HG02759 (cell line): ENCODE measurements at regions not wholly inside any gene's neighbourhood (a gene's known extent, or its start where the extent isn't known, plus 50 kb on each side); places are given as distances from the start of the nearest gene placed in this dataset.

Experiments
- ATAC-seq: cut with Tn5 transposase; IDR thresholded peaks from one replicate; pipeline ENCODE4 v1.9.1; 2021; ENCODE audit warnings: mild to moderate bottlenecking, moderate library complexity; ENCODE audit not compliant: unreplicated experiment

DNA sequence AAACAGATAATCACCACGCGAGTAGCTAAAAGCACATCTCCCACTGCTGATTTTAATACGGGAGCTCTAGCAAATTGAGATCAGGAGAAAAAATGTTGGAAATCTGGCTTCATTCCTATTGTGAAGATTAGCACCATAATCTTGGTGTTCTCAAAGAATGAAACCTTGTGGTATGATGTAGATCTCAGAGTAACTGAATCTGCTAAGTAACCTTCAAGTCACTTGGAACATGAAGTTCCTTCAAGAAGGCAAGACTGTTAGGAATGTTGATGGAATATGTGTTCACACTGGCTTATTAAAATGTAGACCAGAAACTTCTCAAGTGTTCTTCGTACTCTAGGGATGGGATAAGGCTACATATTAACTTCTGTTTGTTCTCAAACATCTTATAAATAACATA, 117.4 kb upstream of the CHRM3 start:
- no peak for ATAC-seq

DNA sequence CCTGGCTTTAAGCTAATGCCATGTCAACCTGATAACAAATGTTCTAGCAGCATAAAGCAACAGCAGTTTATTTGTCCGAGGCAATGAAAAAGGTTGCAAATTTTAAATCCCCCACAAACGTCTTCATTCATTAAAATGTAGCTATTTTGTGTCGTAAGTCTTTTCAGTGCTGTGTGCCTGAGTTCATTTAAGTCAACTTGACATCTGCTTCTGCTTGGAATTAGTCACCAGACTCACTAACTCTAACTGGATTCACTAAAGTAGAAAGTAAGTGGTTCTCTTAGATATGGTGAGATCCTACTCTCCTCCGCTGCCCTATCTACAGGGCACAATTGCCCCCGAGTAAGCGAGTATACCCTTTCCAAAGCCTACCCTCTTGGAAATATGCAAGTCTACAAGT, 118.4 kb upstream of the CHRM3 start:
- ATAC-seq, result no peak

DNA sequence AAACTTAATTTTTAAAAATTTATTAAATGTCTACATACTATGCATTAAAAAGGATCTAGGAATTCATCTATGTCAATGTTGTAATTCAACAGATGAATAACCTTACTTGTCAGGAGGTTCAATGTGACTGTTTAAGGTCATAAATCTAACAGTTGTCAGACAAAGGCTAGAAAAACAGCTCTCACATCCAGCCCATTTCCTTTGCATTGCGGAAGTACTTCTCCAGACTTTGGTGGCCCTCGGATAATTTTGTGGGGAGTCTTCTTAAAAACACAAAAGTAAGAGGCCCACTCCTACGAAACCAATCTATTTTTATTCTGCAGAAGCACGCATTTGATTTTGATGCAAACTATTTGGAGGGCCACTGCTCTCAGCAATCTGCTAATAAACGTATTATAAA, 122.6 kb upstream of the CHRM3 start:
- no peak for ATAC-seq

DNA sequence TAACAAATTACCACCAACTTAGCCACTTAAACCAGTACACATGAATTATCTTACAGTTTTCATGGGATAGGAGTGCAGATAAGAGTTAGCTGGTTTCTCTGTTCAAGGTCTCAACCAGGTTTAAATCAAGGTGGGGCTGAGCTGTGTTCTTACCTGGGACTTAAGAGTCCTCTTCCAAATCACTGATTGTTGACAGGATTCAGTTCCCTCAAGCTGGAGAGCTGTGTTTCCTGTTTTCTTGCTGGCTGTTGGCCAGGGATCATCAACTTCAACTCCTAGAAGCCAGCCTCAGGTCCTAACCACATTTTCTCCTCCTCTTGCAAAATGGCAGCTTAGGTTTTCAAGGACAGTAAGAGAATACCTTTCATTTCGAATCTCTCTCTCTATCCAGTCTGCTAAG, 123.8 kb upstream of the CHRM3 start:
- ATAC-seq, result no peak

DNA sequence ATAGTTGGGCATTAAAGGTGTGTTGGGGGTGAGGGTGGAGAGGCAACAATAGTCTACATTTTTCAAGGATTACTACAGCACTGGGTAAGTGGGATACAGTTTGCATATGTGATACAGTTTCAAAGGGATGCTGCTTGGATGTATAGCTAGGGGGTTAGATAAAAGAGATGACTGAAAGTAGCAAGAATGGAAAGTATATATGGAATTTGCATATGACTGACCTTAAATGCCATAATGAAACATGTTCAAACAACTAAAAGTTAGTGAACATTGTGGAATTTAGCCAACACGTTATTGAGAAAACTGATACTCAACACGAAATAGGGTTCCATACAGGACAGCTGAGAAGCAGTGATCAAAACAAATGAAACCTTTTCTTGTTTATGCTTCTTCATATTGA, 124.8 kb upstream of the CHRM3 start:
- ATAC-seq, result no peak

DNA sequence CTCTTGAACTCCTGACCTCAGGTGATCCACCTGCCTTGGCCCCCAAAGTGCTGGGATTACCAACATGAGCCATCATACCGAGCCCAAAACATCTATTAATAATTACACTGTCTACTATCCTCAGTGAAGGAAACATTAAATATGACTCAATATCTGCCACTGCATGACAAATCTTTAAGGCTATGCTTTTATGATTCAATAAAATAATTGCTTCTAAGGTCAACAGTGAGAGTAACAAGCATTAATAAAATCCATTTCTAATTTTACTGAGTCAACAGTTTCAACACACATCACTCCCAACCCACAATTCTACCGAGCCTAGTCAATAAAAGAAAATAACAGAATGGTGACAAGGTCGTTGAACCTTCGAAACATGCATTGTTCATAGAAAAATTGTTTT, 125.5 kb upstream of the CHRM3 start:
- ATAC-seq, result no peak

DNA sequence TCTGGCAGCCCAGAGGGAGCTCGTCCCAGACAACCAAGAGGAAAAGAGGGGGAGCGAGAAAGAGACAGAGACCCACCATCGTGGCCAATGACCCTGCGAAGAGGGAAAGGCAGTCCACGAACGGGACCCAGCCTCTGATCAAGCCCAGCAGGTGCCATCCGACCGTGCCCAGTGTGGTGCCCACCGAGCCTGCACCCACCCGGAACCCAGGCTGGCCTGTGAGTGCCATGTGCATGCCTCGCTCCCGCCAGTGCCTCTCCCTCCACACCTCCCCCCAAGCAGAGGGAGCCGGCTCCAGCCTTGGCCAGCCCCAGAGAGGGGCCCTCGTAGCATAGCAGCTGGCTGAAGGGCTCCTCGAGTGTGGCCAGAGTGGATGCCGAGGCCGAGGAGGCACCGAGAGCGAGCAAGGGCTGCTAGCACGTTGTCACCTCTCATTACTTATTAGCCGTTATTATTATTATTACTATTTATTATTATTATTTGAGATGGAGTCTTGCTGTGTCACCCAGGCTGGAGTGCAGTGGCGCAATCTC, 130.7 kb upstream of the CHRM3 start:
- no peak for ATAC-seq

DNA sequence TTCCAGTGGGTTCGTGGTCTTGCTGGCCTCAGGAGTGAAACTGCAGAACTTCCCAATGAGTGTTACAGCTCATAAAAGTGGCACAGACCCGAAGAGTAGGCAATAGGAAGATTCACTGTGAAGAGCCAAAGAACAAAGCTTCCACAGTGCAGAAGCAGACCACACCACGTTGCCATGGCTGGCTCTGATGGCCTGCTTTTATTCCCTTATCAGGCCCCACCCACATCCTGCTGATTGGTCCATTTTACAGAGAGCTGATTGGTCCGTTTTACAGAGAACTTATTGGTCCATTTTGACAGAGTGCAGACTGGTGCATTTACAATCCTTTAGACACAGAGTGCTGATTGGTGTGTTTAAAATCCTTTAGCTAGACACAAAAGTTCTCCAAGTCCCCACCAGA, 131.4 kb upstream of the CHRM3 start:
- ATAC-seq, result no peak

DNA sequence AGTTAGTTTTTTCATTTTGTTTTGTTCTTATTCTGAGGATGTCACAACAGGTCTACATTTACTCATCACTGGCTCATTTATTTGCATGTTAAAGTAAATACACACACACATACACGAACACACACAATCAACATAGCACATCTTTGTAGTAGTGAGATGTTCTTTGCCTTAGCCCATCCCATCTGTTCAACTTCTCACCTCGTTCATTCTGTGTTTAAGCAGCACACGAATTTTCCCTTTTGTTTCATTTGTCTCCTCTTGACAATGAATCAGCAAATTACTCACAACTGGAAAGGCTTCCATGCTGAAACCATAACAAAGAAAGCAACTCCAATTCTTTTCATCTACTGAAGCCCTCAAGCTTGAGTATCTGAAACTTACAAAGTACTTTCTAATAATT, 133.3 kb upstream of the CHRM3 start:
- no peak for ATAC-seq

DNA sequence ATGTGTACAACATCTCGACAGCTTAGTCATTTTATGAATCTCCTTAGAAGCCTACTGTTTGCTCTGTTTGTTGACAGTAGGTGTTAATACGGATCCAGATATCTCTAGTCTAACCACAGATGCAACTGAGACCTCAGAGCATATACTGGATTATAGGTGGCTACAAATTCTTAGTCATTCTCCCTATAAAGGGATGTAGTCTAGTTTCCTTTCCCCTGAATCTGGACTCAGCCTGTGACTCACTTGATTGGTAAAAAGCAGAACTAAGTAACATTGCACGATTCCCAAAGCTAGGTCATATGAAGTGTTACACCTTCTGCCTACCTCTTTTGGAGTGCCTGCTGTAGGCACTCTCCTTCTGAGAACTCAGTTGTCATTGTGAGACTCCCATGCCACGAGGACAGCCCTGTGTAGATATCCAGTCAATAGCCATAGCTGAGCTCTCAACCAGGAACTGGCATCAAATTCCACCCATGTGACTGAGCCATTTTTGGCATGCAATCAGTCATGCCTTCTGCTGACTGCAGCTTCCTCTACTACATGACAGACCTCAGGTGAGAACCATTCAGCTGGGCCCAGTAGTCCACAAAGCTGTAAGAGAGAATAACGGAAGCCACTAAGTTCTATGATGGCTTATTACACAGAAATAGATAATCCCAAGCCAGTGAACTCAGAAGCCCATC, 135.9 kb upstream of the CHRM3 start:
- no peak for ATAC-seq

DNA sequence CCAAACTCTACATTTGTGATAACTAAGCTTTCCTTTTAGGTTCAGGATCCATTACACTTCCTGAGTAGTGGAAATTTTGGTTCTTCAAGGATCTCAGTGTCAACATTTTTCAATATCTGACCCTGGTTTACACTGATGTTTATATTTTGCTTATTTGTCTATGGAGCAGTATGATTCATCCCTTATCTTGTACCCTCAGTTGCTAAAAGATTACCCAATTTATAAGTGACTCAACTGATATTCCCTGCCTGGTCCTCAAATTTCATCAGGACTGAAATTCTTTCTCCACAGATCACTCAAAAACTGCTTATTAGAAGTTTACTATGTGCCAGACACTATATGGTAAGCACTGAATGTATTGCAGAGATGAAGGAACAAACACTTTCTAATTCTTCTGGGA, 139.1 kb upstream of the CHRM3 start:
- ATAC-seq, result no peak

DNA sequence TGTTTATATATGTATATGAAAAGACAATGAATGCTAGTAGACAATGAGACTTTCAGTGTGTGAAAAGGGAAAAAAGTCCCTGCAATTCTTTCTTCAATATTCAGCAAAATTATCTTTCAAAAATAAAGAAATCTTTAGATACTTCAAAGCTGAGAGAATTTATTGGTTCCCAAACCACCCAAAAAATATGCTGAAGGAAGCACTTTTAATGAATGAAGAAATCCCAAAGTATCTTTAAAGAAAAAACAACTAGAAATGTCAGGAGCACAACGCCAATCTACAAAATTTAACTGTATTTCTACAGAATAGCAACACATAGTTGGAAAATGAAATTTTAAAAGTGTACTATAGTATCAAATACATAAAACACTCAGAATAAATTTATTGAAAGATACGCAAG, 142.3 kb upstream of the CHRM3 start:
- no peak for ATAC-seq

DNA sequence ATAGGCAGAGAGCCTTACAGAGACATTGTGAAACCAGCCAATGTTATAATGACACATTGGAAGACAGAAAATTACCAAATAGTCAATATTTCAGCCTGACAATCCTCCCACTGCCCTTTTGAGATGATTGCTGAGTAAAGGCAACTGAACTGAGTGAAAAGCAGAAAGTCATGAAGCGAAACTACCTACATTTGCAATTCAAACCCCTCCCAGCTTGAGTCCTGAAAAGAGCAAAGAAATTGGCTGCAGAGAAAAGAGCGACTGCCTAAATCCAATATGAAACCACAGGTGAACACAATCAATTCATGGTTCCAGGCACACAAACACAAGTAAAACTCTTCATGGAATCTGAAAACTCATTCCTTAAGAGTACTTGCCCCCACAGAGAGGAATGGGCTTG, 143.4 kb upstream of the CHRM3 start:
- no peak for ATAC-seq

DNA sequence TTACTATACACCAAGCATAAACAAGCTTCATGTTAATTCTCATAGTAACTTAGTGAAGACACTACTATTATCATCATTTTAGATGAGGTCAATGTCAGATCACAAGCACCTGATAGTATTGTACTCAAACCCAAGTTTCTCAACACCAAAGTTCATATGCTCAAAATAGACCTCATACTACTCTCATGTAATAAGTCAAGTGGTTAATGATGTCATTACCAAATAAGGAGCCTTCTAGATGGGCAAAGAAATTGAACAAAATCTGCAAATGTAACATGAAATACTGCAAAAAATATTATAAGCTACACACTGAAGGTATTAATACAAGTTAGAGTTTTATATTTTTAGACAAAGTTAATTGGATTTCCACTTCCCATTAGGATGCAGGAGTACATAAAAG, 144.0 kb upstream of the CHRM3 start:
- ATAC-seq, result no peak

DNA sequence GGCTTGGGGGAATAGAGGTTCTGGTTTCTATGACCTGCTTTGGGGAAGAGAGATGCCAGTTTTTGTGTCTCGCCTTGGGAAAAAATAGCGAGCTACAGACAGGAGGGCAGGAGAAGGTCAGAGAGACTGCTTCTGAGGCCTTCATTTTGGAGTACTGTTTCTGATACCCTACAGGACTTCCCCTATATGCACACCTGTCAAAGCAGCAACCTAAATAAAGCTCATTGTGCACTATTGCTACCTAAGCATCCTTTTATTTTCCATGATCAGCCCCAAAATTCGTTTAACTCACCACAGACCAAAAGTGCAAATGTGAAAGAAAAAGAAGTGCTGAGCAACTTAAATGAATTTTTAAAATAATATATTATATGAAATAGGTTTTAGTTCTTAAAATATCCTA, 145.6 kb upstream of the CHRM3 start:
- no peak for ATAC-seq

DNA sequence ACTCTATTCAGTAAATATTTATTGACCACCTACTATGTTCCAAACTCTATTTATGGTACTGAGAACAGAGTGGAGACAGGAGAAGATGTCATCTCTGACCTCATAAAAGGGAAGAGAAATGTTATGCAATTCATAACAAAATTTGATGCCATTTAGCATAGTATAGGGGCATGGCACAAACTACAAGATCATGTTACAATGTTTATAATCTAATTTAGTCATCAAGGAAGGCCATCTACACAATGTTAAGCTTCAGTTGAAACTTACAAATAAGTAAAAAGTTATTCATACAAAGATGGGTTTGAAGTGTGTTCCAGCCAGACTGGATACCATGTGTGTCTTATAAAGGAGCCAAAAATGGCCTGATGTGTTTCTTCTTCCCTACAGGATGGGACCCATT, 146.8 kb upstream of the CHRM3 start:
- ATAC-seq, result no peak

DNA sequence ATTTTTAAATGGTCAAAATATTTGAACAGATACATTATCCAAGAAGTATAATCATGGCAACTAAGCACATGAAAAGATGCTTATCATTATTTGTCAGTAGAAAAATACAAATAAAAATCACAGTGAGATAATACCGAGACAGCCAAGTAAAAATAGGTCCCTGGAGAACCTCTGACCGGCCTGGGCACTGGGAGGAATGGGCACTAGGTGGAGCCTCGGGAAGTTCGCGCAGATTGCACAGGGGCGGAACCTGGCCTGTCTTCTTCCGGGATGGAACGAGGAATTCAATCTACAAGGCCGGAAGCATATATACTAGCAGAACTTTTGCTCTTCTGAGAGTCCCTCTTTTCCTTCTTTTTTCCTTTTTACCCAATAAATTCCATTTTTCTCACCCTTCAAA, 148.5 kb upstream of the CHRM3 start:
- ATAC-seq, result no peak

DNA sequence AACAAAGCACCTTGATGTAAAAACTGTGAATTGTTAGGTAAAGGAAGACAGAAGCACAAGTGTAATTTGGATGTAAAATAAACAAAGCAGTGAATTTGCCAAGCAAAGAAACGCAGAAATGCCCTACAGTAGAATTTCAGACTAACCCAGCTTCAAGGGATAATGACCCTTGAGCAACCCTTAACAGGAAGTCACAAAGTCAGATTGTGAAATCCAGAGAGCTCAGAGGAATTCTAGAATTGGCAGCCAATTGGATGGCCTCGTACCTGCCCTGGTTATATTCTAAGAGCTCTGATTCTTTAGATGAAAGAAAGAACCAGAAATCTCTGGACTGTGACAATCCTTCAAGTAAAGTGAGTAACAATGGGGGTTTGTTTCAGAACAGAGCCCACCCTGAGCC, 152.7 kb upstream of the CHRM3 start:
- ATAC-seq, result no peak

DNA sequence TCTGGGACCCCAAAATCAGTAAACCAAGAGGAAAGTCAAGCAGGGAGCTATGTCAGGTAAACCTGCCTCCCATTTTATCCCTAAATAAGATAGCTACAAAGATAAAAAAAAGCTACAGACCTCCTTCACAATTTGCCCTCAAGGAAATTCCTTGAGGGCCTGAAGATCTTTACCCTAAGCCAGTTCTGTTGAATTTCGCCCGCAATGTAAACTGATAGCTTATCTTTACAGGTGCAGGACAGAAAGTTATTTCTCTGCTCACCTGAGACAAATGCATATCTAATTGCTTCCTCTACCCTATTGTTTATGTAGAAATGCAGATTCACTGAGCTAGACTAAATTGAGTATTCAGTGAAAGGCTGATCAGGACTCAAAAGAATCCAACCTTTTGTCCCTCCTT, 153.4 kb upstream of the CHRM3 start:
- ATAC-seq, result no peak

DNA sequence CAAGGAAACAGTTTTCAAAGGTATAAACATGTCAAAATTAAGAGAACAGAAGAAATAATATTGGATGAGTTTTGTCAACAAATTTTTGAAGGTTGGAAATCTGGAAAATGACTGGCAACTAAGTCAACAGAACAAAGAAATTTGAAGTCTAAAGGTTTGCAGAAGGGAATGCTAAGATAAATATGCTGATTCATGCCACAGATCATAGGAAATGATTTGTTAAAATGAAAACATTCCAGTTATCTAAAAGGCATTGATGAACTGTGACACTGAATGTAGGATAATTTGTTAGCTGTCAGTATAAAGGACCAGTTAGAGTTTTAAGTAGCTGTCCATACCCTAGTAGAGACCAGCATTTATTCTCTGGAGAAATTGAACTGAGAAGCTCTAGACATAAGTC, 157.9 kb upstream of the CHRM3 start:
- ATAC-seq, result no peak

DNA sequence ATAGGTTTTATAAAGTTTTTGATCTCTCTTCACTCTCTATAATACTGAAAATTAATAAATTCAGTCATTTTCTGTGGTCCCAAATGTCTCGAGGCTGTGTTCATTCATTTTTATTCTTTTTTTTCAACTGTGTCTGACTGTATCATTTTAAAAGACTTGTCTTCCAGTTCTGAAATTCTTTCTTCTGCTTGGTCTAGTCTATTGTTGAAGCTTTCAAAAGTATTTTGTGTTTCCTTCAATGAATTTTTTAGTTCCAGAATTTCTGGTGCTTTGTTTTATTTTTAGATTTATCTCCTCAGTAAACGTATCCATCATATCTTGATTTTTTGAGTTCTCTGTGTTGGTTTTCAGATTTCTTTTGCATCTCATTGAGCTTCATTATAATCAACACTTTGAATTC, 161.0 kb upstream of the CHRM3 start:
- no peak for ATAC-seq

DNA sequence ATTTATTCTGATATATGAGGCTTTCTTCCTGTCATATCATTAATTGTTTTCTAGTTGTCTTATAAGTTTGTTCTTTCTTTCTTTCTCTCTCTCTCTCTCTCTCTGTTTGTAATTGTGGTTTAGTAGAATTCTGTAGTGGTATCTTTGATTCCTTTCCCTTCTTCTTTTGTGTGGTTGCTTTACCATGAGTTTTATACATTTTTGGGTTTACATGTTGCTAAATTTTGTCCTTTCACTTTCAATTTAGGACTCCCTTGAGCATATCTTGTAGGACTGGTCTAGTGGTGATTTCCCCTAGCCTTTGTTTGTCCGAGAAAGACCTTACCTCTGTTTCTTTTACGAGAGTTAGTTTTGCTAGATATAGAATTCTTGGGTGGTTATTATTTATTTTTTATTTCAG, 162.3 kb upstream of the CHRM3 start:
- no peak for ATAC-seq

DNA sequence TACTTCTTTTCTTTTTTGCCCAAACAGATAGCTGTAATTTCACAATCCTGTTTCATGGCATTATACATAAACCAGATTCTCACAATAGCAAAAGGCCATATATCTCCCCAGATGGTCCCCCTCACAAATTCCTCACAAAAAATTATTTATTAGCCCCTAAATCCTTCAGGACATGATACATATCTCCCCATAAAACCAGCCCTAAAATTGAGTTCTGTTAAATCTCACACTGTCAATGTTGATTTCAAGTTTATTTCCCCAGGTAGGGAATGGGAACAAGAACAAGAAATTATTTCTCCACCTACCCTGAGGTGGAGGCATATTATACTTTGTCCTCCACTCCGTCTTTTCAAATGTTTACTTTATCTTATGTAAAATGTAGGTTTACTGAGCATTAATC, 163.4 kb upstream of the CHRM3 start:
- ATAC-seq, result no peak
